H9 (cell line): ENCODE measurements at regions not wholly inside any gene's neighbourhood (a gene's known extent, or its start where the extent isn't known, plus 50 kb on each side); places are given as distances from the start of the nearest gene placed in this dataset.
"Not testable (repeated sequence)": the region's sequence is repeated elsewhere in the genome, so short reads cannot be mapped to it uniquely, and the experiment has no call there.

Experiments
- DNase-seq: peaks from one replicate; pipeline ENCODE4 v3.0.0-alpha.2; 2017
- H2AFZ ChIP-seq: one replicate; pipeline ENCODE4 v1.6.1; 2013; ENCODE audit warnings: mild to moderate bottlenecking, low read length, control low read depth, moderate library complexity
- H2AK5ac ChIP-seq: 2 replicates; pipeline ENCODE4 v1.6.1; 2013; ENCODE audit warnings: low read length, control low read depth, mixed read lengths; ENCODE audit not compliant: insufficient read length
- H2BK120ac ChIP-seq: one replicate; pipeline ENCODE4 v1.6.1; 2013; ENCODE audit warnings: low read depth, mild to moderate bottlenecking, low read length, control low read depth, inconsistent platforms; ENCODE audit not compliant: poor library complexity, severe bottlenecking
- H2BK12ac ChIP-seq: 2 replicates; pipeline ENCODE4 v1.6.1; 2013; ENCODE audit warnings: low read length, control low read depth, mixed read lengths, low read depth; ENCODE audit not compliant: insufficient read length
- H2BK15ac ChIP-seq: 2 replicates; pipeline ENCODE4 v1.6.1; 2013; ENCODE audit warnings: low read depth, low read length, control low read depth
- H2BK20ac ChIP-seq: one replicate; pipeline ENCODE4 v1.6.1; 2013; ENCODE audit warnings: low read depth, mild to moderate bottlenecking, low read length, control low read depth, inconsistent platforms; ENCODE audit not compliant: poor library complexity, severe bottlenecking
- H2BK5ac ChIP-seq: 2 replicates; pipeline ENCODE4 v1.6.1; 2013; ENCODE audit warnings: low read length, control low read depth, mixed read lengths; ENCODE audit not compliant: insufficient read length
- H3K14ac ChIP-seq: 2 replicates; pipeline ENCODE4 v1.6.1; 2013; ENCODE audit warnings: low read length, control low read depth; ENCODE audit not compliant: insufficient read depth
- H3K18ac ChIP-seq: 2 replicates; pipeline ENCODE4 v1.6.1; 2013; ENCODE audit warnings: low read depth, mild to moderate bottlenecking, mixed read lengths, low read length, control low read depth; ENCODE audit not compliant: insufficient read length
- H3K23ac ChIP-seq: 2 replicates; pipeline ENCODE4 v1.6.1; 2013; ENCODE audit warnings: low read length, control low read depth, mixed read lengths, low read depth; ENCODE audit not compliant: insufficient read length
- H3K23me2 ChIP-seq: 2 replicates; pipeline ENCODE4 v1.6.1; 2013; ENCODE audit warnings: low read depth, mild to moderate bottlenecking, mixed read lengths, low read length, control low read depth; ENCODE audit not compliant: insufficient read length, poor library complexity, severe bottlenecking
- H3K27ac ChIP-seq: 2 replicates; pipeline ENCODE4 v1.5.1; 2013; ENCODE audit warnings: low read length, control low read depth, mixed read lengths, low read depth; ENCODE audit not compliant: insufficient read length
- H3K27me3 ChIP-seq: 2 replicates; pipeline ENCODE4 v1.6.1; 2013; ENCODE audit warnings: low read length, control low read depth, inconsistent platforms; ENCODE audit not compliant: insufficient read depth
- H3K4ac ChIP-seq: 2 replicates; pipeline ENCODE4 v1.6.1; 2013; ENCODE audit warnings: low read depth, mild to moderate bottlenecking, control low read depth, inconsistent platforms, low read length, moderate library complexity
- H3K4me1 ChIP-seq: 2 replicates; pipeline ENCODE4 v1.6.1; 2013; ENCODE audit warnings: low read length, control low read depth, inconsistent platforms; ENCODE audit not compliant: insufficient read depth
- H3K4me2 ChIP-seq: 2 replicates; pipeline ENCODE4 v1.6.1; 2013; ENCODE audit warnings: low read length, control low read depth, mixed read lengths; ENCODE audit not compliant: insufficient read length, insufficient read depth
- H3K56ac ChIP-seq: 2 replicates; pipeline ENCODE4 v1.6.1; 2013; ENCODE audit warnings: low read depth, mild to moderate bottlenecking, mixed read lengths, low read length, control low read depth; ENCODE audit not compliant: insufficient read length
- H3K79me1 ChIP-seq: 2 replicates; pipeline ENCODE4 v1.6.1; 2013; ENCODE audit warnings: low read depth, mild to moderate bottlenecking, moderate library complexity, low read length, control low read depth, inconsistent platforms; ENCODE audit not compliant: insufficient read depth, poor library complexity, severe bottlenecking
- H3K79me2 ChIP-seq: 2 replicates; pipeline ENCODE4 v1.6.1; 2013; ENCODE audit warnings: low read length, control low read depth, inconsistent platforms; ENCODE audit not compliant: insufficient read depth
- H3K9ac ChIP-seq: 2 replicates; pipeline ENCODE4 v1.6.1; 2013; ENCODE audit warnings: low read length, control low read depth, mixed read lengths; ENCODE audit not compliant: insufficient read length; ENCODE audit errors: extremely low read depth
- H3K9me3 ChIP-seq: one replicate; pipeline ENCODE4 v1.6.1; 2013; ENCODE audit warnings: low read depth, low read length, inconsistent platforms; ENCODE audit not compliant: control insufficient read depth
- H3T11ph ChIP-seq: one replicate; pipeline ENCODE4 v1.6.1; 2013; ENCODE audit warnings: mild to moderate bottlenecking, low read length, control low read depth, inconsistent platforms
- H4K20me1 ChIP-seq: one replicate; pipeline ENCODE4 v1.6.1; 2013; ENCODE audit not compliant: control insufficient read depth, insufficient read length, insufficient read depth
- H4K5ac ChIP-seq: 2 replicates; pipeline ENCODE4 v1.6.1; 2013; ENCODE audit warnings: low read depth, mild to moderate bottlenecking, mixed read lengths, low read length, control low read depth; ENCODE audit not compliant: insufficient read length
- H4K8ac ChIP-seq: replicated peaks from 2 replicates; pipeline ENCODE4 v1.6.1; 2013; ENCODE audit warnings: low read length, control low read depth, mixed read lengths, low read depth; ENCODE audit not compliant: insufficient read length
- H4K91ac ChIP-seq: 2 replicates; pipeline ENCODE4 v1.6.1; 2013; ENCODE audit warnings: low read depth, mild to moderate bottlenecking, moderate library complexity, mixed read lengths, low read length, control low read depth; ENCODE audit not compliant: insufficient read length
- H3K27ac Mint-ChIP-seq, 3 experiments: 2 replicates in 2 of 3; 3 replicates in 1 of 3; pipeline ENCODE4 v1.8.0; 2020 to 2021; ENCODE audit warnings: mixed read lengths in 3 of 3, mild to moderate bottlenecking in 1 of 3, moderate library complexity in 1 of 3
- H3K27me3 Mint-ChIP-seq: 2 replicates; pipeline ENCODE4 v1.8.0; 2021; ENCODE audit warnings: low read depth, mild to moderate bottlenecking, moderate library complexity, mixed read lengths
- H3K36me3 Mint-ChIP-seq, 3 experiments: 2 replicates in 2 of 3; 3 replicates in 1 of 3; pipeline ENCODE4 v1.8.0; 2020 to 2021; ENCODE audit warnings: low read depth in 3 of 3, mixed read lengths in 3 of 3; ENCODE audit not compliant: insufficient read depth in 1 of 3
- H3K4me1 Mint-ChIP-seq, 2 experiments: 2 replicates each; pipeline ENCODE4 v1.8.0; 2020; ENCODE audit warnings: mixed read lengths in 2 of 2
- H3K4me3 Mint-ChIP-seq, 2 experiments: 2 replicates in 1 of 2; 3 replicates in 1 of 2; pipeline ENCODE4 v1.8.0; 2020 to 2021; ENCODE audit warnings: mild to moderate bottlenecking in 2 of 2, mixed read lengths in 2 of 2, moderate library complexity in 1 of 2
- H3K9me3 Mint-ChIP-seq, 2 experiments: 2 replicates in 1 of 2; 3 replicates in 1 of 2; pipeline ENCODE4 v1.8.0; 2020; ENCODE audit warnings: mild to moderate bottlenecking in 2 of 2, mixed read lengths in 2 of 2, moderate library complexity in 1 of 2
- WGBS: extraction: QIAGEN DNeasy Blood & Tissue Kit; methylation state at CpG from one replicate; pipeline ENCODE4 v1.1.7; 2013; ENCODE audit warnings: missing lambda C conversion rate, low lambda C conversion rate, mixed read lengths; ENCODE audit not compliant: insufficient read length; ENCODE audit errors: extremely low coverage; 5-methylcytosine and 5-hydroxymethylcytosine counted together
- TF ChIP-seq, protein P1 (sequence below): fragments of 200-600 bp; sonication (generic); conservative IDR thresholded peaks from 3 replicates; pipeline ENCODE4 v1.8.0; 2021; ENCODE audit warnings: antibody characterized with exemption, mild to moderate bottlenecking

DNA sequence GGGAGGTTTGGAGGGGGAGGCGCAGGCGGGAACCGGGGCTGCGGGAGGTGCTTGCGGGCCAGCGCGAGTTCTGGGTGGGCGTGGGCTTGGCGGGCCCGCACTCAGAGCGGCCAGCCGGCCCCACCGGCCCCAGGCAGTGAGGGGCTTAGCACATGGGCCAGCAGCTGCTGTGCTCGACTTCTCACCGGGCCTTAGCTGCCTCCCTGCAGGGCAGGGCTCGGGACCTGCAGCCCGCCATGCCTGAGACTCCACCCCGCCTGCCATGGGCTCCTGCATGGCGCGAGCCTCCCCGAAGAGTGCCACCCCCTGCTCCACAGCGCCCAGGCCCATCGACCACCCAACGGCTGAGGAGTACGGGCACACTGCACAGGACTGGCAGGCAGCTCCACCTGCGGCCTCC lies 98.6 kb upstream of the IGF1R start:
- Mint-ChIP-seq H3K9me3 (peaks cover 4 to 5% of the 10 kb centered on the region in 2 experiments; a peak in 3 of 5 replicates), H3K27me3 (peaks cover 40% of the 10 kb centered on the region), H3K36me3 (peaks cover 0 to 6% (median 0%) of the 10 kb centered on the region in 3 experiments; a peak in 4 of 7 replicates), H3K4me3 (no peak overlapping the region), H3K27ac (no peak overlapping the region), H3K4me1 (peaks cover 30 to 47% of the 10 kb centered on the region in 2 experiments)
- Histone ChIP-seq H3K4me2 (no peak overlapping the region), H3K4ac (no peak overlapping the region), H2AFZ (no peak overlapping the region), H3K23me2 (peaks cover 12% of the 10 kb centered on the region), H3K79me2 (no peaks in the 10 kb centered on the region), H3K23ac (no peak overlapping the region), H2BK15ac (no peak overlapping the region), H3K4me1 (peaks cover 10% of the 10 kb centered on the region; the same call in 1 of the 2 replicates), H3K79me1 (no peaks in the 10 kb centered on the region), H2BK5ac (no peak overlapping the region), H4K20me1 (no peaks in the 10 kb centered on the region), H3K18ac (no peak overlapping the region), H4K5ac (no peak overlapping the region), H2BK20ac (no peak overlapping the region), H3K56ac (no peak overlapping the region), H3K9ac (no peak overlapping the region), H3K9me3 (no peaks in the 10 kb centered on the region), H3K27me3 (no peaks in the 10 kb centered on the region; the same call in 1 of the 2 replicates), H4K8ac (no peak overlapping the region), H4K91ac (no peak overlapping the region), H2BK12ac (no peak overlapping the region), H2BK120ac (no peak overlapping the region), H3T11ph (no peak overlapping the region), H3K14ac (no peak overlapping the region), H2AK5ac (no peak overlapping the region), H3K27ac (no peak overlapping the region)
- no peak for DNase-seq
- TF ChIP-seq, protein P1, sequence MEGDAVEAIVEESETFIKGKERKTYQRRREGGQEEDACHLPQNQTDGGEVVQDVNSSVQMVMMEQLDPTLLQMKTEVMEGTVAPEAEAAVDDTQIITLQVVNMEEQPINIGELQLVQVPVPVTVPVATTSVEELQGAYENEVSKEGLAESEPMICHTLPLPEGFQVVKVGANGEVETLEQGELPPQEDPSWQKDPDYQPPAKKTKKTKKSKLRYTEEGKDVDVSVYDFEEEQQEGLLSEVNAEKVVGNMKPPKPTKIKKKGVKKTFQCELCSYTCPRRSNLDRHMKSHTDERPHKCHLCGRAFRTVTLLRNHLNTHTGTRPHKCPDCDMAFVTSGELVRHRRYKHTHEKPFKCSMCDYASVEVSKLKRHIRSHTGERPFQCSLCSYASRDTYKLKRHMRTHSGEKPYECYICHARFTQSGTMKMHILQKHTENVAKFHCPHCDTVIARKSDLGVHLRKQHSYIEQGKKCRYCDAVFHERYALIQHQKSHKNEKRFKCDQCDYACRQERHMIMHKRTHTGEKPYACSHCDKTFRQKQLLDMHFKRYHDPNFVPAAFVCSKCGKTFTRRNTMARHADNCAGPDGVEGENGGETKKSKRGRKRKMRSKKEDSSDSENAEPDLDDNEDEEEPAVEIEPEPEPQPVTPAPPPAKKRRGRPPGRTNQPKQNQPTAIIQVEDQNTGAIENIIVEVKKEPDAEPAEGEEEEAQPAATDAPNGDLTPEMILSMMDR: no peak
- WGBS: no CpG with 5 or more reads among the region's 26 CpGs

DNA sequence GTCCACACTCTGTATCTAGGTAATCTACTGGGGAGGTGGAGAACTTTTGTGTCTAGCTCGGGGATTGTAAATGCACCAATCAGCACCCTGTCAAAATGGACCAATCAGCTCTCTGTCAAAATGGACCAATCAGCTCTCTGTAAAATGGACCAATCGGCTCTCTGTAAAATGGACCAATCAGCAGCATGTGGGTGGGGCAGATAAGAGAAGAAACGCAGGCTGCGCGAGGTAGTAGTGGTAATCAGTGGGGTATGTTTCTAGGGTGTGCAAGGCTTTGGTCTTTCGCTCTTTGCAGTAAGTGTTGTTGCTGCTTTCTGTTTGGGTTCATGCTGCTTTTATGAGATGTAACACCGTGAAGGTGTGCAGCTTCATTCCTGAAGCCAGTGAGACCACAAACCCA lies 98.0 kb upstream of the IGF1R start:
- H3K36me3 Mint-ChIP-seq, H3K27ac ChIP-seq, H3K27ac Mint-ChIP-seq, H4K8ac ChIP-seq, H3K79me1 ChIP-seq, H2BK20ac ChIP-seq, H3K4me2 ChIP-seq, H4K20me1 ChIP-seq, H3K56ac ChIP-seq, H3K27me3 ChIP-seq, H3K14ac ChIP-seq, H4K91ac ChIP-seq, H2AFZ ChIP-seq, H3K79me2 ChIP-seq, H3K18ac ChIP-seq, H3K4ac ChIP-seq, H3K23ac ChIP-seq, H2BK12ac ChIP-seq, H3K9ac ChIP-seq, H3K9me3 ChIP-seq, H2BK15ac ChIP-seq, DNase-seq, H3K9me3 Mint-ChIP-seq, H2AK5ac ChIP-seq, H3T11ph ChIP-seq, H2BK5ac ChIP-seq, H2BK120ac ChIP-seq, H4K5ac ChIP-seq: not testable (repeated sequence)
- Histone ChIP-seq H3K4me1 (peaks cover 12% of the 10 kb centered on the region; the same call in 1 of the 2 replicates), H3K23me2 (peaks cover 12% of the 10 kb centered on the region)
- peak overlapping the region in 1 of 2 experiments; percentile 8; a peak in 1 of 5 replicates for H3K4me3 Mint-ChIP-seq
- peaks cover 38% of the 10 kb centered on the region for H3K27me3 Mint-ChIP-seq
- WGBS: no CpG with 5 or more reads among the region's 7 CpGs
- H3K4me1 Mint-ChIP-seq: peaks cover 37 to 53% of the 10 kb centered on the region in 2 experiments
